Neural cell (in vitro differentiated cells): ENCODE measurements at regions not wholly inside any gene's neighbourhood (a gene's known extent, or its start where the extent isn't known, plus 50 kb on each side); places are given as distances from the start of the nearest gene placed in this dataset.

Experiments
- EZH2 ChIP-seq: fragments of 200-600, 300-800 bp; shearing (Covaris generic), sonication (generic); IDR thresholded peaks from 2 replicates; pipeline ENCODE4 v1.6.1; 2014; ENCODE audit warnings: antibody characterized with exemption, low read length, borderline replicate concordance, mild to moderate bottlenecking; ENCODE audit not compliant: insufficient read depth, poor library complexity, severe bottlenecking
- POLR2AphosphoS5 ChIP-seq: IDR thresholded peaks from 2 replicates; pipeline ENCODE4 v1.6.1; 2012
- RAD21 ChIP-seq: fragments of 450-650 bp; conservative IDR thresholded peaks from 2 replicates; pipeline ENCODE4 v1.6.1; 2014; ENCODE audit warnings: antibody characterized with exemption, mild to moderate bottlenecking, moderate library complexity
- TF ChIP-seq, protein P1 (sequence below): fragments of 450-650 bp; IDR thresholded peaks from 2 replicates; pipeline ENCODE4 v1.5.1; 2014; ENCODE audit warnings: antibody characterized with exemption, mild to moderate bottlenecking, moderate library complexity; ENCODE audit not compliant: poor library complexity, severe bottlenecking

DNA sequence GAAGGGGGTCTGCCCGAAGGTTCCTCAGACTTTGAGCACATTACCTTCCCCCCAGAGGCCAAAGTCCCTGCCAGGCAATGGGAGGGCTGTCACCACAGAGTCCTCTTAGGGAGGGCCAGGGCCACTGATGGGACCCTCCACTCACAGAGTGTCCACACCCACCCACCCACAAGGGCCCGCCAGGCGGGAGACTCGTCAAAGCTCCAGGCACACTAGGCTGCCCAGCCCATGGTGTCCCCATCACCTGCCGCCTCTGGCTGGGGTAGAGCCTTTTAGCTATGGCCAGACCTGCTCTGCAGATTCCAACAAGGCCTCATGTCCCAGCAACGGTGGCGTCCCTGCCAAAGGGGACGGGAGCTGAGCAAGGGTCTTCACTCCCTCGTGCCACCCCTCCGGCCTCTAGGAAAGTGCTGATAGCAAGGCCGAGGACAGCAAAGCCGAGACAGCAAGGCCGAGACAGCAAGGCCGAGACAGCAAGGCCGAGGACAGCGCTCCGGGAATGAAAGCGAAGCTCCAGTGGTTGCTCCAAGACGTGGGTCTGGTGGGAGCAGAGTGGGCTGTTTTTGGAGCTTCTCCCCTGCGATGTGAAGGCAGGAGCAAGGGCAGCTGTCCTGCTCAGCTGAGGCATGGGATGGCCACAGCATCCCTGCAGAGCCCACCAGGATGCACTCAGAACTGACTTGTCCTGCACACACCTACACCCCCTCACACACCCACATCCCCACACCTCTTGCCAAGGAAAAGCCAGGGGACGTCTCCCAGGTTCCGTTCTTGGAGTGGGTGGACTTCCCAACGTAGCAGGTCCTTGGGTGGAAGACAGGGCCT, 123.4 kb downstream of the CRYAA start:
- TF ChIP-seq EZH2 (no peak), POLR2AphosphoS5 (no peak), RAD21 (no peak)
- TF ChIP-seq, protein P1, sequence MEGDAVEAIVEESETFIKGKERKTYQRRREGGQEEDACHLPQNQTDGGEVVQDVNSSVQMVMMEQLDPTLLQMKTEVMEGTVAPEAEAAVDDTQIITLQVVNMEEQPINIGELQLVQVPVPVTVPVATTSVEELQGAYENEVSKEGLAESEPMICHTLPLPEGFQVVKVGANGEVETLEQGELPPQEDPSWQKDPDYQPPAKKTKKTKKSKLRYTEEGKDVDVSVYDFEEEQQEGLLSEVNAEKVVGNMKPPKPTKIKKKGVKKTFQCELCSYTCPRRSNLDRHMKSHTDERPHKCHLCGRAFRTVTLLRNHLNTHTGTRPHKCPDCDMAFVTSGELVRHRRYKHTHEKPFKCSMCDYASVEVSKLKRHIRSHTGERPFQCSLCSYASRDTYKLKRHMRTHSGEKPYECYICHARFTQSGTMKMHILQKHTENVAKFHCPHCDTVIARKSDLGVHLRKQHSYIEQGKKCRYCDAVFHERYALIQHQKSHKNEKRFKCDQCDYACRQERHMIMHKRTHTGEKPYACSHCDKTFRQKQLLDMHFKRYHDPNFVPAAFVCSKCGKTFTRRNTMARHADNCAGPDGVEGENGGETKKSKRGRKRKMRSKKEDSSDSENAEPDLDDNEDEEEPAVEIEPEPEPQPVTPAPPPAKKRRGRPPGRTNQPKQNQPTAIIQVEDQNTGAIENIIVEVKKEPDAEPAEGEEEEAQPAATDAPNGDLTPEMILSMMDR: no peak
